ENCODE measurements at regions not wholly inside any gene's neighbourhood (a gene's known extent, or its start where the extent isn't known, plus 50 kb on each side); places are given as distances from the start of the nearest gene placed in this dataset.

- no peak for DNase-seq (ENCODE audit: low read depth)
- TF ChIP-seq CTCF (conservative IDR thresholded peaks at IDR 0.05; ENCODE audit: control insufficient read depth, insufficient read depth, low read depth, low read length) = no peak
- H3K4me3 ChIP-seq (ENCODE audit: control insufficient read depth, low read depth, low read length) = no peak overlapping the region
Measured at GRCh38 chr14:98014851-98015615, 1217.9 kb downstream of the VRK1 start.

- no peak overlapping the region for H3K4me3 ChIP-seq (ENCODE audit: control insufficient read depth, low read depth, low read length)
- no peak for TF ChIP-seq CTCF (conservative IDR thresholded peaks at IDR 0.05; ENCODE audit: control insufficient read depth, insufficient read depth, low read depth, low read length)
- no peak for DNase-seq (ENCODE audit: low read depth)
Measured at GRCh38 chr14:98015921-98016320, 1218.7 kb downstream of the VRK1 start.

GRCh38 chr14:98018628-98019027, 1221.4 kb downstream of the VRK1 start:
- H3K4me3 ChIP-seq (ENCODE audit: control insufficient read depth, low read depth, low read length) = no peak overlapping the region
- TF ChIP-seq CTCF (conservative IDR thresholded peaks at IDR 0.05; ENCODE audit: control insufficient read depth, insufficient read depth, low read depth, low read length) = no peak
- no peak for DNase-seq (ENCODE audit: low read depth)

GRCh38 chr14:98022541-98023520, 1225.6 kb downstream of the VRK1 start:
- no peak for DNase-seq (ENCODE audit: low read depth)
- TF ChIP-seq CTCF (conservative IDR thresholded peaks at IDR 0.05; ENCODE audit: control insufficient read depth, insufficient read depth, low read depth, low read length) = no peak

GRCh38 chr14:98028162-98028561, 1231.0 kb downstream of the VRK1 start:
- H3K4me3 ChIP-seq (ENCODE audit: control insufficient read depth, low read depth, low read length) = no peak overlapping the region
- TF ChIP-seq CTCF (conservative IDR thresholded peaks at IDR 0.05; ENCODE audit: control insufficient read depth, insufficient read depth, low read depth, low read length) = no peak
- no peak for DNase-seq (ENCODE audit: low read depth)

More at GRCh38 chr14:98022541-98023520, 1225.6 kb downstream of the VRK1 start:
- H3K4me3 ChIP-seq (ENCODE audit: control insufficient read depth, low read depth, low read length) = no peak overlapping the region

GRCh38 chr14:98035396-98035795, 1236.6 kb downstream of the BCL11B start:
- TF ChIP-seq CTCF (conservative IDR thresholded peaks at IDR 0.05; ENCODE audit: control insufficient read depth, insufficient read depth, low read depth, low read length) = no peak
- H3K4me3 ChIP-seq (ENCODE audit: control insufficient read depth, low read depth, low read length) = no peak overlapping the region
- no peak for DNase-seq (ENCODE audit: low read depth)

All from fibroblast of mammary gland (primary cell).